ENCODE measurements at regions not wholly inside any gene's neighbourhood (a gene's known extent, or its start where the extent isn't known, plus 50 kb on each side); places are given as distances from the start of the nearest gene placed in this dataset.
A peak's percentile ranks its signal among the peaks of the same experiment; 100 is the strongest.
"Not testable (repeated sequence)": the region's sequence is repeated elsewhere in the genome, so short reads cannot be mapped to it uniquely, and the experiment has no call there.

DNA sequence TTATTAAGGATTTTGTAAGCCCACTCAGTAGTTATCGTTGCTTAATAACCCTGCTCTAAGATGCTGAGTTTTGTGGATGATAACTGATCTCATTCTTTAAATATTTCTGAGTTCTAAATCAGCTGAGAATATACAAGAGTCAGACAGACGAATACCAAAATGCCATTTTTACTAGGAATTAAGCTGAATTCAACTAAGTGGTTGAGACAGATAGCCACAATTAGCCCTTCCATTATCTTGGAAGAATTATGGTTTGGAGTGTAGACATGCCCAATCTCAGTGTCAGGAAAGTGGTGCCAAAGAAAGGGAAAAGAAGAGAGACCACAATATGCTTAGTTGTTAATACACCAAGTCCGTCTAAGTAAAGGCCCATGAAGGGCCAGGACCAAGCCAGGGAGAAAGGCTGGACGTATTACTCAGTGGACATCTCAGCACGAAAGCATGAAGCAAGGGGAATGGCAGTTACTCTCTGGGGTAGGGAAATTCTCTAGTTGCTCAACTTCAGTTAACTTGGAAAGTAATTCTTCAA, 58.6 kb downstream of the KCNA5 start:
- peak overlapping the region; percentile 93 for H3K27ac Mint-ChIP-seq
- peak; percentile 90 for DNase-seq
- peaks cover 60% of the 10 kb centered on the region for H3K4me1 Mint-ChIP-seq (ENCODE audit: low read depth)
- peak overlapping the region; percentile 52 for H3K4me3 Mint-ChIP-seq
- peaks cover 1% of the 10 kb centered on the region; the same call in 1 of the 2 replicates for H3K27me3 Mint-ChIP-seq (ENCODE audit: insufficient read depth)
- H3K36me3 Mint-ChIP-seq (ENCODE audit: low read depth), result no peaks in the 10 kb centered on the region
- TF ChIP-seq, protein P1, sequence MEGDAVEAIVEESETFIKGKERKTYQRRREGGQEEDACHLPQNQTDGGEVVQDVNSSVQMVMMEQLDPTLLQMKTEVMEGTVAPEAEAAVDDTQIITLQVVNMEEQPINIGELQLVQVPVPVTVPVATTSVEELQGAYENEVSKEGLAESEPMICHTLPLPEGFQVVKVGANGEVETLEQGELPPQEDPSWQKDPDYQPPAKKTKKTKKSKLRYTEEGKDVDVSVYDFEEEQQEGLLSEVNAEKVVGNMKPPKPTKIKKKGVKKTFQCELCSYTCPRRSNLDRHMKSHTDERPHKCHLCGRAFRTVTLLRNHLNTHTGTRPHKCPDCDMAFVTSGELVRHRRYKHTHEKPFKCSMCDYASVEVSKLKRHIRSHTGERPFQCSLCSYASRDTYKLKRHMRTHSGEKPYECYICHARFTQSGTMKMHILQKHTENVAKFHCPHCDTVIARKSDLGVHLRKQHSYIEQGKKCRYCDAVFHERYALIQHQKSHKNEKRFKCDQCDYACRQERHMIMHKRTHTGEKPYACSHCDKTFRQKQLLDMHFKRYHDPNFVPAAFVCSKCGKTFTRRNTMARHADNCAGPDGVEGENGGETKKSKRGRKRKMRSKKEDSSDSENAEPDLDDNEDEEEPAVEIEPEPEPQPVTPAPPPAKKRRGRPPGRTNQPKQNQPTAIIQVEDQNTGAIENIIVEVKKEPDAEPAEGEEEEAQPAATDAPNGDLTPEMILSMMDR (IDR thresholded peaks at IDR 0.05), result no peak
- no peaks in the 10 kb centered on the region for H3K9me3 Mint-ChIP-seq

DNA sequence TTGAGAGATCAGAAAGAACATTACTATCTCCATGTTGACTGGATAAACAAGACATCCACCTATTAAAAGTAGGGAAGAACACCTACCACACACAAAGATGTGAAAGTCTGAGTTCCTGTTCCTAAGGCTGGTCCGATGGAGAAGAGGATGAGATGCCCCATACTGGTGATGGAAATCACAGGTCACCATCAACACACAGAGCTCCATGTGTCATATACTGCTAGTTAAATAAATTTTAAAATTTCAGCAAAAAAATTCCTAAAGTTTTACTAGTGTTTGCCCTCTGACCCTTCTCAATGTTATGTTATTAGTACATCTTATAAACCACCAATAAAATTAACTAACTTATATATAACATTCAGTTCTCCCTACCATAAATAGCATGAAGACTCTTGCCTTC, 59.1 kb downstream of the KCNA5 start:
- H3K27me3 Mint-ChIP-seq (ENCODE audit: insufficient read depth), result peaks cover 1% of the 10 kb centered on the region; the same call in 1 of the 2 replicates
- H3K4me3 Mint-ChIP-seq, result peak overlapping the region; percentile 52
- H3K36me3 Mint-ChIP-seq (ENCODE audit: low read depth), result no peaks in the 10 kb centered on the region
- H3K4me1 Mint-ChIP-seq (ENCODE audit: low read depth), result peaks cover 55% of the 10 kb centered on the region
- H3K27ac Mint-ChIP-seq, result peak overlapping the region; percentile 93
- TF ChIP-seq, protein P1 (IDR thresholded peaks at IDR 0.05), result no peak
- DNase-seq, result peak; percentile 55
- no peaks in the 10 kb centered on the region for H3K9me3 Mint-ChIP-seq

DNA sequence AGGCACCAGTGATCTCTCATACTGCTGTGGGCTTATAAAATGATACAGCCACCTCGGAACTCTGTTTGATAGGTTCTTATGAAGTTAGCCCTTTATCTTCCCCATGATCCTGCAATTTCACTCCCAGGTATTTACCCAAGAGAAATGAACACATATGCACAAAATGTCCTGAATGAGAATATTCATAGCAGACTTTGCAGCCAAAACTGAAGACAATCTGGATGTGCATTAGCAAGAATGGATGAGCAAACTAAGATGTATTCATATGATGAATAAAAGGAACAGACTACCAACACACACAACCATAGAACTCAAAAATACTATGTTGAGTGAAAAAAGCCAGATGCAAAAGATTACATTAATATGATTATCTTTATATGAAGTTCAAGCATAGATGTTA, 66.7 kb downstream of the KCNA5 start:
- H3K27me3 Mint-ChIP-seq (ENCODE audit: insufficient read depth), result peaks cover 9% of the 10 kb centered on the region
- TF ChIP-seq, protein P1 (IDR thresholded peaks at IDR 0.05), result no peak
- no peaks in the 10 kb centered on the region for H3K9me3 Mint-ChIP-seq
- DNase-seq, result no peak
- H3K36me3 Mint-ChIP-seq (ENCODE audit: low read depth), result no peaks in the 10 kb centered on the region
- no peak overlapping the region for H3K4me3 Mint-ChIP-seq
- H3K4me1 Mint-ChIP-seq (ENCODE audit: low read depth), result peaks cover 20% of the 10 kb centered on the region
- H3K27ac Mint-ChIP-seq, result no peak overlapping the region

DNA sequence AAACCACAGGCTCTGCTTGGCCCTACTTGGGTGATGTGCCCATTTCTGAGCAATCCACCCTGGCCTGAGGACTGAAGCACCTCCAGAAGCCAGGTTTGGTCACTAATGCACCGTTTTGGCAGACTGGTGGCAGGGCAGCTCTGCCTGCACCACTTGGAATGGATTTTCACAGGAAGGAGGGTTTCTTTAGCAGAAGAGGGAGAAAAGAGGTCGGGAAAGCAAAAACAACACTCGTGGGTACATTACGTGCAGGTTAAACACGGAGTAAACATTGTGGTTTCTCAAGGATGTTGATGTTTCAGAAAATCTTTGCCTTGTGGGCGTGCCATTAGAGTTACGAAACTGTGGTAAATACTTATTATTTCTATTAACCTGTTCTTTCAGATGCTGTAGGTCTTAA, 70.8 kb downstream of the KCNA5 start:
- no peak overlapping the region for H3K27ac Mint-ChIP-seq
- no peaks in the 10 kb centered on the region for H3K36me3 Mint-ChIP-seq (ENCODE audit: low read depth)

DNA sequence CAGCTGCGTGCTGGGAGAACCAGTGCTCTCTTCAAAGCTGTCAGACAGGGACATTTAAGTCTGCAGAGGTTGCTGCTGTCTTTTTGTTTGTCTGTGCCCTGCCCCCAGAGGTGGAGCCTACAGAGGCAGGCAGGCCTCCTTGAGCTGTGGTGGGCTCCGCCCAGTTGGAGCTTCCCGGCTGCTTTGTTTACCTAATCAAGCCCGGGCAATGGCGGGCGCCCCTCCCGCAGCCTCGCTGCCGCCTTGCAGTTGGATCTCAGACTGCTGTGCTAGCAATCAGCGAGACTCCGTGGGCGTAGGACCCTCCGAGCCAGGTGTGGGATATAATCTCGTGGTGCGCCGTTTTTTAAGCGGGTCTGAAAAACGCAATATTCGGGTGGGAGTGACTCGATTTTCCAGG, 78.1 kb downstream of the KCNA5 start:
- not testable (repeated sequence) for H3K4me1 Mint-ChIP-seq (ENCODE audit: low read depth); H3K4me3 Mint-ChIP-seq; H3K27me3 Mint-ChIP-seq (ENCODE audit: insufficient read depth); H3K27ac Mint-ChIP-seq; H3K9me3 Mint-ChIP-seq; DNase-seq; H3K36me3 Mint-ChIP-seq (ENCODE audit: low read depth)

More for the DNA sequence above, 70.8 kb downstream of the KCNA5 start:
- TF ChIP-seq, protein P1 (IDR thresholded peaks at IDR 0.05), result no peak
- Mint-ChIP-seq H3K9me3 (no peaks in the 10 kb centered on the region), H3K27me3 (ENCODE audit: insufficient read depth) (peaks cover 9% of the 10 kb centered on the region), H3K4me3 (no peak overlapping the region), H3K4me1 (ENCODE audit: low read depth) (peaks cover 20% of the 10 kb centered on the region)
- no peak for DNase-seq

DNA sequence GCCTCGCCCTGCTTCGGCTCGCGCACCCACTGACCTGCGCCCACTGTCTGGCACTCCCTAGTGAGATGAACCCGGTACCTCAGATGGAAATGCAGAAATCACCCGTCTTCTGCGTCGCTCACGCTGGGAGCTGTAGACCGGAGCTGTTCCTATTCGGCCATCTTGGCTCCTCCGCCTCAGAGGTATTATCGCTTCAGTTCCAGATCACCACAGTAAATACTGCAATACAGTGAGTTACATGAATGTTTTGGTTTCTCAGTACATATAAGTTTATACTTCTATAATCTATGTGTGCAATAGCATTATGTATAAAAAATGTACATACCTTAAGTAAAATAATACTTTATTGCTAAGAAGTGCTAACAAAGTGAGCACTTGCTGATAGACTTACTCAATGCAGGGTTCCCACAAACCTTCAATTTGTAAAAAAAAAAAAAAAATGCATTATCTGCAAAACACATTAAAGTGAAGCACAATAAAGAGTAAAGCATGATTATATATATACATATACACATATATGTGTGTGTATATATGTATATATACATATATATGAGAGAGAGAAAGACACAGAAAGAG, 78.7 kb downstream of the KCNA5 start:
- H3K4me1 Mint-ChIP-seq (ENCODE audit: low read depth); H3K27me3 Mint-ChIP-seq (ENCODE audit: insufficient read depth); H3K9me3 Mint-ChIP-seq; DNase-seq; H3K4me3 Mint-ChIP-seq; H3K27ac Mint-ChIP-seq; H3K36me3 Mint-ChIP-seq (ENCODE audit: low read depth): not testable (repeated sequence)
